ENCODE measurements at regions not wholly inside any gene's neighbourhood (a gene's known extent, or its start where the extent isn't known, plus 50 kb on each side); places are given as distances from the start of the nearest gene placed in this dataset.
A peak's percentile ranks its signal among the peaks of the same experiment; 100 is the strongest.
"Not testable (repeated sequence)": the region's sequence is repeated elsewhere in the genome, so short reads cannot be mapped to it uniquely, and the experiment has no call there.

GRCh38 chr7:138366676-138367075, 93.4 kb upstream of the TRIM24 start:
- DNase-seq (ENCODE audit: low read depth) = not testable (repeated sequence)

- no peak for DNase-seq (ENCODE audit: low read depth)
These were observed 90.3 kb upstream of the TRIM24 start for GRCh38 chr7:138369797-138370196.

DNA sequence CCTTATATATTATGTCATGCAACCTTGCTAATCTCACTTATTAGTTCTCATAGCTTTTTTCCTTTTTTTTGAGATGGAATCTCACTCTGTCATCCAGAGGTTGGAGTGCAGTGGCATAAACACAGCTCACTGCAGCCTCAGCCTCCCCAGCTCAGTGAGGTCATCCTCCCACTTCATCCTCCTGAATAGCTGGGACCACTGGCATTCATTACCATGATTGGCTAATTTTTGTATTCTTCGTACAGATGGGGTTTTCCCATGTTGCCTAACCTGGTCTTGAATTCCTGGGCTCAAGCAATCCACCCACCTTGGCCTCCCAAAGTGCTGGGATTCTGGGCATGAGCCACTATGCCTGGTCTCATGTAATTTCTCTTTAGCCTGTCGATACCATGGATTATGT, 89.1 kb upstream of the TRIM24 start:
- no peak for DNase-seq (ENCODE audit: low read depth)

GRCh38 chr7:138374119-138374693, 85.9 kb upstream of the TRIM24 start:
- DNase-seq (ENCODE audit: low read depth) = no peak

- DNase-seq (ENCODE audit: low read depth) = no peak
These were observed 82.8 kb upstream of the TRIM24 start for GRCh38 chr7:138377306-138377705.

DNA sequence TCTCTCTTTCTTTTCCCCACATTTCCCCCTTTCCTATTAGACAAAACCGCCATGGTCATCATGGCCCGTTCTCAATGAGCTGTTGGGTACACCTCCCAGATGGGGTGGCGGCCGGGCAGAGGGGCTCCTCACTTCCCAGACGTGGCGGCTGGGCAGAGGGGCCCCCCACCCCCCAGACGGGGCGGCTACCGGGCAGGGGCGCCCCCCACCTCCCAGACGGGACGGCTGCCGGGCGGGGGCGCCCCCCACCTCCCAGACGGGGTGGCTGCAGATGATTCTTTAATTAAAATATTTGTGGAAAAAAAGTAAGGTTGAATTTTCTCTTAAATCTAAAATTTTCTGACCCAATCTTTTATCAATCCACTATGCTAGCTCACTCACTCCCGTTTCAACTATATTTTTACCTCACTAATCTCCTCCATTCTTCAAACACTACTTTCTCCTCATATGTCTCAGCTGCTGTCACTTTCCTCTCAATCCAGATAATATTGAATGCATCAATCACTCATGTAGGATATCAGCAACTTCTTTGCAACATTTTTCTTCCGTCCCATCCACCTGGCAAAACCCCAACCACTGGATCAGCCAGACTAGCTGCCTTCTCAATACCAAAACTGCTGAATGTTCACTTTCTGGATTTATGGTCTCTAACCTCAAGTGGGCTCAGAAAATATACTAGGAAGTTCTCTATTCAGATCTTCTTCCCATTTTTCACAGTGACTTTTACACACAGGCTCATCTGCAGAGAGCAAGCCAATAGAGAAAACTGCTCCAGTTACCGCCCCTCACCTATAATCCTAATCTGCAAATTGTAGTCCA, 81.1 kb upstream of the TRIM24 start:
- DNase-seq (ENCODE audit: low read depth) = no peak

DNA sequence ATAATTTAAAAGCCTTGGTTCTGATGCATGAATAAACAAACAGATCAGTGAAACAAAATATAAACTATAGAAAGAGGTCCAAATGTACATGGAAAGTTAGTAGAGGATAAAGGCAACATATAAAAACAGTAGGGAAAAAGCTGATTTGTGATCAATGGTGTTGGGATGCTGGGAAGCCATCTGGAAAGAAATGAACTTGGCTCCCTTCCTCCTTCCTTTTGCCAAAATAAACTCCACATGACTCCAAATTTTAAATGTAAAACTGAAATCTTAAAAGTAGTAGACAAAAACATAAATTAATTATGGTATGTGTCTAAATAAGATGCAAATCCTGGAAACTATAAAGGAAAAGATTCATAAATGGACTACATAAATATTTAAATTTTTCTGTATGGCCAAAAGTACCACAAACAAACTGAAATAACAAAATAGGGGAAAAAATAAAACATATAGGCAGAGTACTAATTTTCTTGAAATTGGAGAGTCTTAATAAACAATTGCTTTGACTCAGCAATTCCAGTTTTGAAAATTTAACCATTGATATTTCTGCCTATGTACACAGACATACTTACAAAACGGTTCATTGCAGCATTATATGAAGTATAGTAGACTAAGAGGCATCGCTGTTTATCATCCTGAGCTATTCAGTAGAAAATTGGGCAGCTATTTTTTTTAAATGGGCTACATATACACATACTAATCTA, 77.0 kb upstream of the TRIM24 start:
- no peak for DNase-seq (ENCODE audit: low read depth)

DNA sequence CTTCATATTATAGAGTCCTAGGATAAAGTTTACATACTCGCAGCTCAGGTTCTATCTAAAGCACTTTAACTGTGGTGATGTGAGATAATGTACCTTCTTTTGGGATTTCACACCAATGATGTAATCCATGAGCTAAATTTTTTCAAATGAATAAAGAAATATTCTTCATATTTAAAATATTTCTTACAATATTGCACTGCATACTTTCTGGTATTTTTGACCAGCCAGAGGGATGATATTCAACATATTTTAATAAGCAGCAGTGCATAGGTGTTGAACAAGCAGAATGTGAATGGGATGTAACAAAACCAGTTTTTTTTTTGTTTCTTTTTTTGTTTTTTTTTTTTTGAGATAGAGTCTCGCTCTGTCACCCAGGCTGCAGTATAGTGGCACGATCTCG, 73.2 kb upstream of the TRIM24 start:
- DNase-seq (ENCODE audit: low read depth) = no peak

GRCh38 chr7:138387755-138388475, 72.1 kb upstream of the TRIM24 start:
- DNase-seq (ENCODE audit: low read depth) = peak; percentile 20

- peak; percentile 64 for DNase-seq (ENCODE audit: low read depth)
These were observed 71.2 kb upstream of the TRIM24 start for GRCh38 chr7:138388673-138389491.

- no peak for DNase-seq (ENCODE audit: low read depth)
These were observed 64.3 kb upstream of the TRIM24 start for GRCh38 chr7:138395763-138396162.

DNA sequence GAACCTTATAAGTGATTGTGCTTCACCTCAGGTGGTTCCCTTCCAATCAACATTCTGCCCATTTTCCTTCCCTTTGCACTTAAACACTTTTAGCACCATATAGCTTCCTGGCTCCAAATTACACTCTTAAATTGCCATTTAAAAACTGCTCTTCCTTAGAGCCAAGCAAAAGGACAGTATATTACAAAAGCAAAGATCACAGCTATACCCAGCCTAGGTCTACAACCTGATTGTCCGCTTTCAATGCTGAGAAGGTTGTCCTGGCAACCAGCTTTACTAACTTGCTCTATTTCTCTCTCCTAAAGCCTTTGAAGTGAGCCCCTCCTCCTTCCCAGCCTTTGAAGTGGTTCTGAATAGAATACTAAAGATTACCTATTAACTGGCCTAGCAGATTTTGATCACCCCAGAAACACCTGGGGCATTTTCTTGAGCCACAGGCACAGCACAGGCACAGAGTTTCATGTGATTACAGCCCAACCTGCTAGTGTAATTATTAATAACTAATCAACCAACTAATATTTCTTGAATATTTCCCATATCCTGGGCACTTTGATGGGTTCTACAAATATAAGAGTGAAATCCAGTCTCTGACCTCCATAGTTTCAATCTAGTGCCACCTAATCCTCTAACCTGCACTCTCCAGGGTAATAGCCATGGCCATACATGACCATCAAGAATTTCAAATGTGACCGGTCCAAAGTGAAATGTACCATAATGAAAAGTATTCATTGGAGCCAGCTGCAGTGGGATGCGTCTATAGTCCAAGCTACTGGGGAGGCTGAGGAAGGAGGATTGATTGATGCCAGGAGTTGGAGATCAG, 63.6 kb upstream of the TRIM24 start:
- DNase-seq (ENCODE audit: low read depth) = no peak

DNA sequence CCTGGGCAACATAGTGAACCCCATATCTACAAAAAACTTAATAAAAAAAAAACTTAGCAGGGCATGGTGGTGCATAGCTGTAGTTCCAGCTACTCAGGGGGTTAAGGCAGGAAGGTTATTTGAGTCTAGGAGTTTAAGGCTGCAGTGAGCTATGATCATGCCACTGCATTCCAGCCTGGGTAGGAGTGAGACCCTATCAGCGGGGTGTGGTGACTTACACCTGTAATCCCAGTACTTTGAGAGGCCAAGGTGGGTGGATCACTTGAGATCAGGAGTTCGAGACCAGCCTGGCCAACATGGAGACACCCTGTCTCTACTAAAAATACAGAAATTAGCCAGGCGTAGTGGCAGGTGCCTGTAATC, 63.0 kb upstream of the TRIM24 start:
- DNase-seq (ENCODE audit: low read depth) = not testable (repeated sequence)

GRCh38 chr7:138398857-138399256, 61.2 kb upstream of the TRIM24 start:
- no peak for DNase-seq (ENCODE audit: low read depth)

DNA sequence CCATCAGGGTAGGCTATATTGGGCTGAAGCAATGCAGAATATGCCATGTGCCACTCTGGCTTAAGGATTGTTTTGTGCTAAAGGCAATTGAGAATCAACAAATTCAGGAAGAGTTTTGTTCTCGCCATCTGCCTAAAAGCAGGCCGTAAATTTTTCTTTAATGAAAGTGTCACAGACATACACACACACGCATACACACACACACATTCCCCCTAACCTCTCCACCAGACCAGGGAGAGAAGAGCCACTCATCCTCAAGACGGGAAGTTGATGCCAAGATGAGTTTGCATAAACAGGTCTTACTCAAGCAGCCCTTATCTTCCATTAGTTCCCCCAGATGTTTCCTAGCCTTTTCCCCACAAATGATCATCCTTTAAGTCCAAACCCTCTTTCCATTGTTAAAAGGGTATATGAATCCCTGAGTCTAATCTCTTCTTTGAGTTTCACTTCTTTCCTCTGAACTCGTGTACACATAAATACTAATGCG, 59.6 kb upstream of the TRIM24 start:
- no peak for DNase-seq (ENCODE audit: low read depth)

- no peak for DNase-seq (ENCODE audit: low read depth)
These were observed 57.3 kb upstream of the TRIM24 start for GRCh38 chr7:138402749-138403148.

- DNase-seq (ENCODE audit: low read depth) = no peak
These were observed 54.6 kb upstream of the TRIM24 start for GRCh38 chr7:138405496-138405895.

DNA sequence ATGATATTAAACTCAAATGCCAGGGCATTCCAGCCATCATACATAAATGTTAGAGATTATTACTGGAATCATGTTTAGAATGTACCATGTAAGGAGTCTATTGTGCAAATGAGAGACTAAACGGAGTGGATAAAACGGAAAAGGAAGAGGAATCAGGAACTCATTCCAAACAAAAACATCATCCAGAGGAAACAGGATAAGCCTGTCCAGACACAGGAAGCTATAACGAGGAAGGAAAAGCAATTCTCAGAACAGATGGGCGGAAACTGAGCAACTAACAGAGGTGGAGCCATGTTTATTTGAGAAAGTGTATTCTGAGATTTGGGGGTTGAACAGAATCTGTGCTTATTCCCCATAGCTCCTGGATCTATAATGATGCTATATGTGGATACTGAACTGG, 52.3 kb upstream of the TRIM24 start:
- no peak for DNase-seq (ENCODE audit: low read depth)
